Erythroblast (primary cell): ENCODE measurements at regions not wholly inside any gene's neighbourhood (a gene's known extent, or its start where the extent isn't known, plus 50 kb on each side); places are given as distances from the start of the nearest gene placed in this dataset.

Experiments
- DNase-seq, 2 experiments: peaks; one replicate each; lab custom pipeline; 2025; lab: John Stamatoyannopoulos, UW
- GATA1 ChIP-seq: IDR thresholded peaks from 2 replicates; pipeline ENCODE4 v1.6.1; 2011; ENCODE audit warnings: low read depth, mild to moderate bottlenecking, control low read depth, low read length, moderate library complexity
- POLR2A ChIP-seq: IDR thresholded peaks from 2 replicates; pipeline ENCODE4 v1.6.1; 2011; ENCODE audit warnings: mild to moderate bottlenecking, low read length

GRCh38 chr3:164927728-164928127 lies 150.6 kb downstream of the SI start:
- TF ChIP-seq GATA1, result no peak
- TF ChIP-seq POLR2A, result no peak
- DNase-seq, result no peak

DNA sequence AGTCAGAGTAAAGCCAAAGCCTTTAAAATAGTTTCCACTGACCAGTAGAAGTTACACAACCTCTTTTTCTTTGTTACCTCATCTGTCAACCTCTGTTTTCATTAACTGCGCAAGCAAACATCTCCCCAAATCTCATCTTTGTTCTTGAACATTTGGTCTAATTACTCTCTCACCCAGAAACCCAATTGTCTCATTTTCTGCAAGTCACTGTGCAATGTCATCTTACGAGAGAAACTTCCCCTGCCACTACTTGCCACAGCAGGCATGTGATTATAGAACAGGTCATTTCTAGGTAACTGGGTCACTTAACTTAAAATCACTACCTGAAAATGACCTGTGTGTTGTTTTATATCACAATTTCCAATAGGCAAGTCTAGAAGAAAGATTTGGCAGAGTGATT lies 159.4 kb downstream of the SI start:
- no peak for DNase-seq
- TF ChIP-seq POLR2A, result no peak
- no peak for TF ChIP-seq GATA1

- DNase-seq, result no peak
- no peak for TF ChIP-seq GATA1
- no peak for TF ChIP-seq POLR2A
These were observed 165.4 kb downstream of the SI start for GRCh38 chr3:164912916-164913315.

GRCh38 chr3:164903820-164904451 lies 174.4 kb downstream of the SI start:
- TF ChIP-seq GATA1 (no peak), POLR2A (no peak)

GRCh38 chr3:164897342-164897741 lies 181.0 kb downstream of the SI start:
- DNase-seq, result no peak
- no peak for TF ChIP-seq GATA1
- TF ChIP-seq POLR2A, result no peak

More at GRCh38 chr3:164903820-164904451, 174.4 kb downstream of the SI start:
- DNase-seq, result no peak

- DNase-seq, result no peak
- TF ChIP-seq POLR2A (no peak), GATA1 (no peak)
These were observed 188.2 kb downstream of the SI start for GRCh38 chr3:164890061-164890460.

DNA sequence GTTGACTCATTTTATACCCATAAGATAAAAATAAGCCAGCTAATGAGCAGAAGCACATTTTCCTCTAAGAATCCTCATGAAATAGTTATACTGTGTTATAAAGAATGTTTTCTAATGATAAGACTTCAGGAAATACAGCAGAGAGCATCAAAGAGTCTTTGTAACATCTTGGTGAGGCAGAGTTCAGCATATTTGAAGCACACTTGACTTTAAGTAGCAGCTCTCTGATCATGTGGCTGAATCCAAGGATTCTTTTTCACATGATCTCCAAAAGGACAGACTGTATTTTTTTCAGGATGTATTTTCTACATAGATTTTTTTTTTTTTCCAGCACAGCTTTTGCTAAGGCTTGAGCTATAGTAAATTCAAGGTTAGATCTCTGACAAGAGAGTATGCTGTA lies 195.1 kb downstream of the SI start:
- no peak for DNase-seq
- no peak for TF ChIP-seq GATA1
- no peak for TF ChIP-seq POLR2A

DNA sequence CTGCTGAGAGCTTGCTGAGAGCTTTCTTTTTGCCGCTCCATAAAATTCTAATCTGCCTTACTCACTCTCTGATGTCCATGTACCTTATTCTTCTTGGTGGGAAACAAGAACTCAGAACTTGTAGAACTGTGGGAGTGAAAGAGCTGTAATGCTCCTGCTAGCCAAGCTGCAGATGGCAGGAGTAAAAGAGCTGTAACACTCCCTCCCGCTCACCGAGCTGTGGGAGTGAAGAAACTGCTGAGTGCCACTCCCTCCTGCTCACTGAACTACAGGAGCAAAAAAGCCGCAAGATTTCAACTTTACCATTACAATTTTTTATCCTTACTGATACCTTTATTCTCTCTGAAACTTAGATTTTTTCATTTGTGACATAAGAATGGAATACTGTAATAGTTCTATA lies 199.1 kb downstream of the SI start:
- TF ChIP-seq GATA1, result no peak
- TF ChIP-seq POLR2A, result no peak
- DNase-seq, result no peak

GRCh38 chr3:164864454-164864853 lies 213.8 kb downstream of the SI start:
- TF ChIP-seq GATA1, result no peak
- no peak for TF ChIP-seq POLR2A
- no peak for DNase-seq

DNA sequence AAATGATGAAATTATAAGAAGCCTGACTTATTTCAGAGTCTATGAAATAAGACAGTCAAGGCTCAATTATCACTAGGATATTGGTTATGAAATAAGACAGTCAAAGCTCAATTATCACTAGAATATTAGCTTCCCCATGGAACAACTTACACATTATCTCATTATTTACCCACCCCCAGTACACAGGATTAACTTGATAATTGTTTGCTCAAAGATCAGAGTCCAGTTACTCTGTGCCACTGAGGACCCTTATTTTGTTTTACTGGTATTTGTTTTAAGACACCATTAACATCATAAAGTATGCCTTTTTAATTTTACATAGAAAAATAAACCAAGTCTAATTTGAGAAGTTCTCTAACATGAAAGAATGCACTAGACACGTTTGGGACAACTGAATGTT lies 225.4 kb downstream of the SI start:
- TF ChIP-seq GATA1, result no peak
- TF ChIP-seq POLR2A, result no peak
- DNase-seq, result no peak

DNA sequence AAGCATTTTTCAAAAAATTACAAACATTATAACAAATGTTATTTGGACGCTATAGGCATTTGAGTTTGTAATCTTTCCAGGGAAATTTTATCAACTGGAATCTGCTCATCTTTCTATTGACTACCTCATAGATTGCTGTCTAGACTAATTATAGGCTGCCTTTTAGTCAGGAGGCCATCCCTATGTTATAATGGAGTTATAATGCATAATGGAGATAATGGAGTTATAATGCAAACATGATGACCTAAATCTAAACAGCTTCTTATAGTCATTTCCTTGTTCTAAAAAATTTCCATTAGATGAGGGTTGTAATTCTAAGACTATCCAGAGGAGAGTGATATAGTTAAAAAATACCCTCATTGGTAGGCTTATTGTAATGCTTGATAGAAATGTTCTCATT lies 226.4 kb downstream of the SI start:
- no peak for TF ChIP-seq GATA1
- TF ChIP-seq POLR2A, result no peak
- no peak for DNase-seq

GRCh38 chr3:164851204-164851603 lies 227.1 kb downstream of the SI start:
- no peak for TF ChIP-seq GATA1
- TF ChIP-seq POLR2A, result no peak
- DNase-seq, result no peak

DNA sequence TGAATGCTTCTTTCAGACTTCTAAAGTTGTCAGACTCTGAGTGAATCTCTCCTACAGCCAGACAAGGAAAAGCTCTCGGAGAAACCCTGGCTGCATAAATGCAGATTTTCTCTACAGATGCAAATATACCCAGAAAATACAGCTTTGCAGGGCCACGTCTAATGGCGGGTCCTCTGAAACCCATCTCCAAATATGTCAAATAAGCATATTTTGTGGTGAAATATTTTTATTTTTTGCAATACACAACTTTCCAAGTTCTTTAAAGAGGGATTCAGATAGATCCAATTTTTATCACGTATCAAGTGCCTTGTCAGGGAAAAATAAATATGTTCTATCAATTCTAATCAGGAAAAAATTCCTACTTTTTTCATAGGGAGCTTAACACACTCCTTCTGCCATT lies 229.4 kb downstream of the SI start:
- TF ChIP-seq GATA1 (no peak), POLR2A (no peak)
- DNase-seq, result no peak

DNA sequence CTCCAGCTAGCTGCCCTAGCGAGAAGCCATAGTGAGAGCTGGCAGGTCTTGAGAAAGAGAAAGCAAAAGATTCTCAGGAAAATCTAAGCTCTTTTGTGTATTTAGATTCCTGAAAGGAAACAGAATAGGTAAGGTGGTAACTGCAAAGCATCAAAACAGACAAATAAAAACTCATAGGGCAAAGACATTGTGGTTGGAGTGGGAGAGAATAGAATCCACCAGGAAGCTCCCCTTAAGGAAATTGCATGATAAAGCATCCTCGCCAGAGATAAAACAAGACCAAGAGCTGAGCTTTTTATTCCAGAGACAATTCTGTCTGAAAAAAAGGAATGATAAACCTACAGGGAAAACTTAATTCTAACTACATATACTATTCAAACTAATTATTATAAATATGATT lies 232.6 kb downstream of the SI start:
- TF ChIP-seq GATA1 (no peak), POLR2A (no peak)
- DNase-seq, result no peak

GRCh38 chr3:164832216-164832615 lies 246.1 kb downstream of the SI start:
- DNase-seq, result no peak

GRCh38 chr3:164818318-164818717 lies 260.0 kb downstream of the SI start:
- no peak for DNase-seq
- no peak for TF ChIP-seq POLR2A
- TF ChIP-seq GATA1, result no peak

More at GRCh38 chr3:164832216-164832615, 246.1 kb downstream of the SI start:
- TF ChIP-seq GATA1, result no peak
- TF ChIP-seq POLR2A, result no peak
